ENCODE measurements at regions not wholly inside any gene's neighbourhood (a gene's known extent, or its start where the extent isn't known, plus 50 kb on each side); places are given as distances from the start of the nearest gene placed in this dataset.

DNA sequence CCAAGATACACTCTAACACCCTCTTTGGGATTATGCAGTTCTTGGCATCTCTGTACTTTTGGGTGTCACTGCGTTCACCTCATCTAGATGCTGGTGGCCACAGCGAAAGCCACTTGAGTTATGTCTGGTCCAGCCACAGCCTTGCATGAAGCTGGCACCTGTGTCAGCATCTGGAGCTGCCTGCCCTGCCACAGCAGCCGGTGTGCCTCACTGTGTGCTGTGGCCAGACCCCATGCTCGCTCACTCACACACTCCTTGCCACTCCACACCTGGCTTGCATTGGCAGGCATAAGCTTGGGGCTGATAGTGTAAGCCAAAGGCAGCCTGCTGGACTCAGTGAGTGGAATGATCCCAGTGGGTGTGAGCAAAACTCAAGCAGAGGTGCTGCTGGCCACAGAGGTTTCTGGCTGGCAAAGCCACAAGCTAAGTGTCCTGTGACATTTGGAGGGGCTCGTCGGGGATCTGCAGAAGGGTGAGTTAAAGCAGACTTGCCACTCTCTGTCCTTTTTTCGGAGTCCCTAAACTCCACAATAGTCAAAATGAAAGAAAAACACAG is 442.7 kb upstream of the CDH8 start:
- in situ Hi-C loops (cut with MboI) (no loop called here), intact Hi-C loops (cut with micrococcal nuclease; ENCODE audit: unreplicated experiment) (no loop called here)
- H2AFZ ChIP-seq (ENCODE audit: control insufficient read depth, low read depth, low read length) = no peak overlapping the region
- H3K36me3 ChIP-seq (ENCODE audit: control insufficient read depth in 2 of 2, insufficient read depth in 2 of 2, low read length in 1 of 2) = no peaks in the 10 kb centered on the region
- H3K9ac ChIP-seq (ENCODE audit: control insufficient read depth, insufficient read depth, low read length) = no peak overlapping the region
- DNase-seq (ENCODE audit: low read depth, low spot score) (no peak), FAIRE-seq (no peak), ATAC-seq (no peak)
- TF ChIP-seq, protein P1, sequence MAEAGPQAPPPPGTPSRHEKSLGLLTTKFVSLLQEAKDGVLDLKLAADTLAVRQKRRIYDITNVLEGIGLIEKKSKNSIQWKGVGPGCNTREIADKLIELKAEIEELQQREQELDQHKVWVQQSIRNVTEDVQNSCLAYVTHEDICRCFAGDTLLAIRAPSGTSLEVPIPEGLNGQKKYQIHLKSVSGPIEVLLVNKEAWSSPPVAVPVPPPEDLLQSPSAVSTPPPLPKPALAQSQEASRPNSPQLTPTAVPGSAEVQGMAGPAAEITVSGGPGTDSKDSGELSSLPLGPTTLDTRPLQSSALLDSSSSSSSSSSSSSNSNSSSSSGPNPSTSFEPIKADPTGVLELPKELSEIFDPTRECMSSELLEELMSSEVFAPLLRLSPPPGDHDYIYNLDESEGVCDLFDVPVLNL (IDR thresholded peaks at IDR 0.05; ENCODE audit: low read depth, low read length) = no peak
- TF ChIP-seq STAT1 (conservative IDR thresholded peaks at IDR 0.05) (no peak), MEF2B (IDR thresholded peaks at IDR 0.05; ENCODE audit: partially characterized antibody, poor library complexity, severe bottlenecking) (no peak), CREM (IDR thresholded peaks at IDR 0.05; ENCODE audit: low read depth) (no peak), BMI1 (IDR thresholded peaks at IDR 0.05; ENCODE audit: borderline replicate concordance) (no peak), ZNF622 (IDR thresholded peaks at IDR 0.05) (no peak), SMC3 (IDR thresholded peaks at IDR 0.05; ENCODE audit: borderline replicate concordance, low read length) (no peak), KLF5 (IDR thresholded peaks at IDR 0.05; ENCODE audit: partially characterized antibody) (no peak), MTA3 (IDR thresholded peaks at IDR 0.05; ENCODE audit: borderline replicate concordance, low read length) (no peak), CHD2 (IDR thresholded peaks at IDR 0.05; ENCODE audit: borderline replicate concordance, low read depth, low read length) (no peak), RBBP5 (conservative IDR thresholded peaks at IDR 0.05) (no peak), ETV6 (conservative IDR thresholded peaks at IDR 0.05 in 1 of 2, IDR thresholded peaks at IDR 0.05 in 1 of 2; ENCODE audit: borderline replicate concordance in 1 of 2, low read depth in 1 of 2) (no peak), BCL11A (IDR thresholded peaks at IDR 0.05; ENCODE audit: low read depth, low read length) (no peak), SMARCA5 (IDR thresholded peaks at IDR 0.05) (no peak), NFYB (IDR thresholded peaks at IDR 0.05; ENCODE audit: insufficient read depth, low read depth, low read length) (no peak), POLR2A (IDR thresholded peaks at IDR 0.05; ENCODE audit: low read depth, low read length) (no peak), SIX5 (IDR thresholded peaks at IDR 0.05; ENCODE audit: low read depth, low read length, severe bottlenecking) (no peak), SPI1 (IDR thresholded peaks at IDR 0.05; ENCODE audit: borderline replicate concordance, insufficient read depth, low read depth, low read length) (no peak)
- TF ChIP-seq, protein P2, sequence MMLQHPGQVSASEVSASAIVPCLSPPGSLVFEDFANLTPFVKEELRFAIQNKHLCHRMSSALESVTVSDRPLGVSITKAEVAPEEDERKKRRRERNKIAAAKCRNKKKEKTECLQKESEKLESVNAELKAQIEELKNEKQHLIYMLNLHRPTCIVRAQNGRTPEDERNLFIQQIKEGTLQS (IDR thresholded peaks at IDR 0.05; ENCODE audit: borderline replicate concordance, extremely low read depth, low read depth, low read length) = no peak
- ChIA-PET CTCF (no interaction called here), POLR2A (no interaction called here), RAD21 (ENCODE audit: unreplicated experiment) (no interaction called here), SMC1A (ENCODE audit: uncharacterized antibody, unreplicated experiment) (no interaction called here)
- no peaks in the 10 kb centered on the region for H3K79me2 ChIP-seq (ENCODE audit: control insufficient read depth, insufficient read depth, low read length)
- no peaks in the 10 kb centered on the region for H3K4me1 ChIP-seq (ENCODE audit: control insufficient read depth, insufficient read depth, low read length)
- no peaks in the 10 kb centered on the region; the same call in 2 of the 3 replicates for H3K9me3 ChIP-seq (replicated peaks; ENCODE audit: control insufficient read depth, insufficient read depth, low read length)
- no peak overlapping the region for H3K4me3 ChIP-seq
- no peaks in the 10 kb centered on the region for H3K27me3 ChIP-seq (replicated peaks in 1 of 2; ENCODE audit: control insufficient read depth in 2 of 2, insufficient read depth in 2 of 2, low read length in 1 of 2)
- H4K20me1 ChIP-seq (ENCODE audit: control insufficient read depth, insufficient read depth) = no peaks in the 10 kb centered on the region
- 29% methylated on average over 7 of the region's 7 CpGs for WGBS (ENCODE audit: insufficient coverage, insufficient replicate concordance, low lambda C conversion rate, missing lambda C conversion rate)
- H3K4me2 ChIP-seq (ENCODE audit: control insufficient read depth, insufficient read depth) = no peak overlapping the region
- H3K27ac ChIP-seq (ENCODE audit: control insufficient read depth, insufficient read depth) = no peak overlapping the region
- no TSS peak for BruUV-seq (replicated peaks)
